IPS-15b (cell line): ENCODE measurements at regions not wholly inside any gene's neighbourhood (a gene's known extent, or its start where the extent isn't known, plus 50 kb on each side); places are given as distances from the start of the nearest gene placed in this dataset.

Experiments used
- H3K27me3 ChIP-seq: one replicate; pipeline ENCODE4 v1.6.1; 2013; ENCODE audit warnings: low read length; ENCODE audit not compliant: control insufficient read depth, insufficient read depth
- H3K36me3 ChIP-seq: one replicate; pipeline ENCODE4 v1.6.1; 2013; ENCODE audit warnings: low read length; ENCODE audit not compliant: control insufficient read depth, insufficient read depth
- H3K4me1 ChIP-seq: one replicate; pipeline ENCODE4 v1.6.1; 2013; ENCODE audit warnings: mild to moderate bottlenecking, low read length; ENCODE audit not compliant: control insufficient read depth, insufficient read depth
- H3K4me3 ChIP-seq: one replicate; pipeline ENCODE4 v1.5.1; 2013; ENCODE audit warnings: low read depth, low read length
- H3K9ac ChIP-seq: one replicate; pipeline ENCODE4 v1.6.1; 2013; ENCODE audit warnings: low read depth, mild to moderate bottlenecking, low read length
- H3K9me3 ChIP-seq: one replicate; pipeline ENCODE4 v1.6.1; 2013; ENCODE audit warnings: mild to moderate bottlenecking, low read length; ENCODE audit not compliant: control insufficient read depth, insufficient read depth

GRCh38 chr5:93022211-93022610 is 558.8 kb downstream of the NR2F1-AS1 start:
- Histone ChIP-seq H3K9me3 (no peaks in the 10 kb centered on the region), H3K9ac (no peak overlapping the region), H3K36me3 (no peaks in the 10 kb centered on the region), H3K4me3 (no peak overlapping the region), H3K27me3 (no peaks in the 10 kb centered on the region), H3K4me1 (peaks cover 3% of the 10 kb centered on the region)

GRCh38 chr5:93019896-93020295 is 561.1 kb downstream of the NR2F1-AS1 start:
- Histone ChIP-seq H3K4me1 (peaks cover 3% of the 10 kb centered on the region), H3K9me3 (no peaks in the 10 kb centered on the region), H3K4me3 (no peak overlapping the region), H3K27me3 (no peaks in the 10 kb centered on the region), H3K36me3 (no peaks in the 10 kb centered on the region), H3K9ac (no peak overlapping the region)

- H3K27me3 ChIP-seq = no peaks in the 10 kb centered on the region
- peaks cover 3% of the 10 kb centered on the region for H3K4me1 ChIP-seq
- no peak overlapping the region for H3K9ac ChIP-seq
- no peak overlapping the region for H3K4me3 ChIP-seq
- no peaks in the 10 kb centered on the region for H3K36me3 ChIP-seq
- H3K9me3 ChIP-seq = no peaks in the 10 kb centered on the region
These were observed 562.6 kb downstream of the NR2F1-AS1 start for GRCh38 chr5:93018461-93018860.

GRCh38 chr5:93017849-93018248 is 563.2 kb downstream of the NR2F1-AS1 start:
- H3K27me3 ChIP-seq = no peaks in the 10 kb centered on the region
- H3K9me3 ChIP-seq = no peaks in the 10 kb centered on the region
- H3K4me3 ChIP-seq = no peak overlapping the region
- H3K4me1 ChIP-seq = peaks cover 3% of the 10 kb centered on the region
- H3K36me3 ChIP-seq = no peaks in the 10 kb centered on the region
- no peak overlapping the region for H3K9ac ChIP-seq

GRCh38 chr5:93017376-93017775 is 563.6 kb downstream of the NR2F1-AS1 start:
- no peak overlapping the region for H3K4me3 ChIP-seq
- H3K36me3 ChIP-seq = no peaks in the 10 kb centered on the region
- no peaks in the 10 kb centered on the region for H3K27me3 ChIP-seq
- H3K4me1 ChIP-seq = peaks cover 3% of the 10 kb centered on the region
- no peak overlapping the region for H3K9ac ChIP-seq
- no peaks in the 10 kb centered on the region for H3K9me3 ChIP-seq

- Histone ChIP-seq H3K4me1 (peaks cover 8% of the 10 kb centered on the region), H3K4me3 (no peak overlapping the region), H3K36me3 (no peaks in the 10 kb centered on the region), H3K9ac (no peak overlapping the region), H3K9me3 (no peaks in the 10 kb centered on the region), H3K27me3 (no peaks in the 10 kb centered on the region)
These were observed 570.4 kb downstream of the NR2F1-AS1 start for GRCh38 chr5:93010616-93011015.

- Histone ChIP-seq H3K27me3 (no peaks in the 10 kb centered on the region), H3K4me1 (peaks cover 8% of the 10 kb centered on the region), H3K9ac (no peak overlapping the region), H3K4me3 (no peak overlapping the region), H3K9me3 (no peaks in the 10 kb centered on the region), H3K36me3 (no peaks in the 10 kb centered on the region)
These were observed 571.0 kb downstream of the NR2F1-AS1 start for GRCh38 chr5:93010037-93010436.

- peaks cover 8% of the 10 kb centered on the region for H3K4me1 ChIP-seq
- H3K27me3 ChIP-seq = no peaks in the 10 kb centered on the region
- no peak overlapping the region for H3K9ac ChIP-seq
- no peak overlapping the region for H3K4me3 ChIP-seq
- H3K36me3 ChIP-seq = no peaks in the 10 kb centered on the region
- no peaks in the 10 kb centered on the region for H3K9me3 ChIP-seq
These were observed 572.4 kb downstream of the NR2F1-AS1 start for GRCh38 chr5:93008502-93009207.

- peaks cover 8% of the 10 kb centered on the region for H3K4me1 ChIP-seq
- no peak overlapping the region for H3K9ac ChIP-seq
- H3K9me3 ChIP-seq = no peaks in the 10 kb centered on the region
- no peak overlapping the region for H3K4me3 ChIP-seq
- H3K27me3 ChIP-seq = no peaks in the 10 kb centered on the region
- H3K36me3 ChIP-seq = no peaks in the 10 kb centered on the region
These were observed 574.1 kb downstream of the NR2F1-AS1 start for GRCh38 chr5:93006915-93007314.

GRCh38 chr5:92998456-92998855 is 582.6 kb downstream of the NR2F1-AS1 start:
- no peak overlapping the region for H3K4me3 ChIP-seq
- H3K36me3 ChIP-seq = no peaks in the 10 kb centered on the region
- no peaks in the 10 kb centered on the region for H3K9me3 ChIP-seq
- H3K27me3 ChIP-seq = no peaks in the 10 kb centered on the region
- H3K9ac ChIP-seq = no peak overlapping the region
- H3K4me1 ChIP-seq = no peaks in the 10 kb centered on the region

- no peak overlapping the region for H3K9ac ChIP-seq
These were observed 586.6 kb downstream of the NR2F1-AS1 start for GRCh38 chr5:92994392-92994791.

GRCh38 chr5:92992073-92992472 is 588.9 kb downstream of the NR2F1-AS1 start:
- no peak overlapping the region for H3K4me3 ChIP-seq
- H3K4me1 ChIP-seq = no peaks in the 10 kb centered on the region
- H3K9ac ChIP-seq = no peak overlapping the region
- H3K36me3 ChIP-seq = no peaks in the 10 kb centered on the region
- no peaks in the 10 kb centered on the region for H3K9me3 ChIP-seq
- no peaks in the 10 kb centered on the region for H3K27me3 ChIP-seq

More at GRCh38 chr5:92994392-92994791, 586.6 kb downstream of the NR2F1-AS1 start:
- Histone ChIP-seq H3K27me3 (no peaks in the 10 kb centered on the region), H3K4me1 (no peaks in the 10 kb centered on the region), H3K9me3 (no peaks in the 10 kb centered on the region), H3K36me3 (no peaks in the 10 kb centered on the region), H3K4me3 (no peak overlapping the region)
